Natural killer cell (primary cell): ENCODE measurements at regions not wholly inside any gene's neighbourhood (a gene's known extent, or its start where the extent isn't known, plus 50 kb on each side); places are given as distances from the start of the nearest gene placed in this dataset.

Experiments
- ATAC-seq, 3 donors: fragments of 150-1000 bp in 2 of 3; fragments of 200-7000 bp in 1 of 3; cut with Tn5 transposase; 1 replicate in 1 of 3; 2 replicates in 2 of 3; pipeline ENCODE4 v1.10.0; 2021; ENCODE audit warnings: mild to moderate bottlenecking in 2 of 3, moderate library complexity in 2 of 3
- DNase-seq, 2 donors: peaks; one replicate each; pipeline versions ENCODE4 v3.0.0 to v3.0.0-alpha.2; 2013 to 2021; ENCODE audit warnings: mixed read lengths in 1 of 2
- H3K27ac ChIP-seq: one replicate; pipeline ENCODE4 v1.5.1; 2013; ENCODE audit warnings: mild to moderate bottlenecking, low read length
- H3K27me3 ChIP-seq: one replicate; pipeline ENCODE4 v1.6.1; 2013; ENCODE audit warnings: low read length; ENCODE audit not compliant: control insufficient read depth, insufficient read depth
- H3K36me3 ChIP-seq: one replicate; pipeline ENCODE4 v1.6.1; 2013; ENCODE audit warnings: low read length; ENCODE audit not compliant: control insufficient read depth, insufficient read depth
- H3K4me1 ChIP-seq: one replicate; pipeline ENCODE4 v1.6.1; 2013; ENCODE audit warnings: low read length; ENCODE audit not compliant: control insufficient read depth, insufficient read depth
- H3K4me3 ChIP-seq: one replicate; pipeline ENCODE4 v1.5.1; 2013; ENCODE audit warnings: low read length
- H3K9me3 ChIP-seq: one replicate; pipeline ENCODE4 v1.6.1; 2013; ENCODE audit warnings: low read length; ENCODE audit not compliant: control insufficient read depth, insufficient read depth
- H3K27ac Mint-ChIP-seq, 2 donors: one replicate each; pipeline ENCODE4 v1.8.0; 2022; ENCODE audit warnings: mild to moderate bottlenecking in 2 of 2, mixed read lengths in 2 of 2, moderate library complexity in 1 of 2
- H3K27me3 Mint-ChIP-seq, 2 donors: one replicate each; pipeline ENCODE4 v1.8.0; 2022; ENCODE audit warnings: low read depth in 2 of 2, mixed read lengths in 2 of 2
- H3K36me3 Mint-ChIP-seq: one replicate; pipeline ENCODE4 v1.8.0; 2022; ENCODE audit warnings: mixed read lengths
- H3K4me1 Mint-ChIP-seq, 2 donors: one replicate each; pipeline ENCODE4 v1.8.0; 2022; ENCODE audit warnings: mixed read lengths in 2 of 2
- H3K4me3 Mint-ChIP-seq: one replicate; pipeline ENCODE4 v1.8.0; 2022; ENCODE audit warnings: mild to moderate bottlenecking, moderate library complexity, mixed read lengths
- H3K9me3 Mint-ChIP-seq, 2 donors: one replicate each; pipeline ENCODE4 v1.8.0; 2022; ENCODE audit warnings: mixed read lengths in 2 of 2
- CTCF ChIP-seq: fragments of 200-600 bp; IDR thresholded peaks from one replicate; pipeline ENCODE4 v1.8.0; 2022; ENCODE audit warnings: antibody characterized with exemption
- WGBS: methylation state at CpG from one replicate; pipeline ENCODE4 v1.1.7; 2013; ENCODE audit warnings: missing lambda C conversion rate; ENCODE audit not compliant: insufficient coverage; 5-methylcytosine and 5-hydroxymethylcytosine counted together
- intact Hi-C: fragments of 100-400 bp; cut with micrococcal nuclease; formaldehyde crosslinking; loops from one replicate; pipeline ENCODE4 v1.14.2; 2022

- no peak for ATAC-seq
- H3K27me3 Mint-ChIP-seq: no peaks in the 10 kb centered on the region
- Histone ChIP-seq H3K4me1 (no peaks in the 10 kb centered on the region), H3K27ac (no peak overlapping the region), H3K9me3 (no peaks in the 10 kb centered on the region), H3K27me3 (no peaks in the 10 kb centered on the region), H3K4me3 (no peak overlapping the region), H3K36me3 (no peaks in the 10 kb centered on the region)
- no peak overlapping the region for H3K27ac Mint-ChIP-seq
- peaks cover 10 to 17% of the 10 kb centered on the region in 2 donors for H3K9me3 Mint-ChIP-seq
- no peak for TF ChIP-seq CTCF
- H3K36me3 Mint-ChIP-seq: no peaks in the 10 kb centered on the region
- no peak overlapping the region for H3K4me3 Mint-ChIP-seq
- intact Hi-C loops: no loop called here
- no peak for DNase-seq
- 100% methylated on average over 1 of the region's 1 CpG for WGBS
- no peaks in the 10 kb centered on the region for H3K4me1 Mint-ChIP-seq
These were observed 132.3 kb downstream of the HGF start for GRCh38 chr7:81637534-81637933.

GRCh38 chr7:81632418-81632817 lies 137.4 kb downstream of the HGF start:
- no peaks in the 10 kb centered on the region for H3K4me1 Mint-ChIP-seq
- peaks cover 0 to 2% of the 10 kb centered on the region in 2 donors for H3K9me3 Mint-ChIP-seq
- DNase-seq (no peak), ATAC-seq (no peak)
- intact Hi-C loops: no loop called here
- Histone ChIP-seq H3K27ac (no peak overlapping the region), H3K9me3 (no peaks in the 10 kb centered on the region), H3K4me3 (no peak overlapping the region), H3K27me3 (no peaks in the 10 kb centered on the region), H3K36me3 (no peaks in the 10 kb centered on the region), H3K4me1 (no peaks in the 10 kb centered on the region)
- no peak overlapping the region for H3K4me3 Mint-ChIP-seq
- no peaks in the 10 kb centered on the region for H3K36me3 Mint-ChIP-seq
- WGBS: 93% methylated on average over 1 of the region's 1 CpG
- no peaks in the 10 kb centered on the region for H3K27me3 Mint-ChIP-seq
- no peak overlapping the region for H3K27ac Mint-ChIP-seq
- TF ChIP-seq CTCF: no peak

- ATAC-seq (no peak), DNase-seq (no peak)
- Histone ChIP-seq H3K4me1 (no peaks in the 10 kb centered on the region), H3K36me3 (no peaks in the 10 kb centered on the region), H3K27ac (no peak overlapping the region), H3K4me3 (no peak overlapping the region), H3K27me3 (no peaks in the 10 kb centered on the region), H3K9me3 (no peaks in the 10 kb centered on the region)
- Mint-ChIP-seq H3K4me3 (no peak overlapping the region), H3K27me3 (no peaks in the 10 kb centered on the region), H3K36me3 (no peaks in the 10 kb centered on the region), H3K27ac (no peak overlapping the region), H3K4me1 (no peaks in the 10 kb centered on the region), H3K9me3 (peaks cover 0 to 2% of the 10 kb centered on the region in 2 donors)
- TF ChIP-seq CTCF: no peak
- intact Hi-C loops: no loop called here
- 100% methylated on average over 1 of the region's 1 CpG for WGBS
These were observed 139.2 kb downstream of the HGF start for GRCh38 chr7:81630600-81630999.

- Histone ChIP-seq H3K4me1 (no peaks in the 10 kb centered on the region), H3K4me3 (no peak overlapping the region), H3K9me3 (no peaks in the 10 kb centered on the region), H3K36me3 (no peaks in the 10 kb centered on the region), H3K27ac (no peak overlapping the region), H3K27me3 (no peaks in the 10 kb centered on the region)
- Mint-ChIP-seq H3K27ac (no peak overlapping the region), H3K4me3 (no peak overlapping the region), H3K27me3 (no peaks in the 10 kb centered on the region), H3K36me3 (no peaks in the 10 kb centered on the region), H3K9me3 (peaks cover 0 to 2% of the 10 kb centered on the region in 2 donors), H3K4me1 (no peaks in the 10 kb centered on the region)
- no peak for TF ChIP-seq CTCF
- WGBS: 96% methylated on average over 2 of the region's 2 CpGs
- DNase-seq (no peak), ATAC-seq (no peak)
- intact Hi-C loops: no loop called here
These were observed 140.1 kb downstream of the HGF start for GRCh38 chr7:81629702-81630101.
